ENCODE measurements at regions not wholly inside any gene's neighbourhood (a gene's known extent, or its start where the extent isn't known, plus 50 kb on each side); places are given as distances from the start of the nearest gene placed in this dataset.

- TF ChIP-seq, protein P1, sequence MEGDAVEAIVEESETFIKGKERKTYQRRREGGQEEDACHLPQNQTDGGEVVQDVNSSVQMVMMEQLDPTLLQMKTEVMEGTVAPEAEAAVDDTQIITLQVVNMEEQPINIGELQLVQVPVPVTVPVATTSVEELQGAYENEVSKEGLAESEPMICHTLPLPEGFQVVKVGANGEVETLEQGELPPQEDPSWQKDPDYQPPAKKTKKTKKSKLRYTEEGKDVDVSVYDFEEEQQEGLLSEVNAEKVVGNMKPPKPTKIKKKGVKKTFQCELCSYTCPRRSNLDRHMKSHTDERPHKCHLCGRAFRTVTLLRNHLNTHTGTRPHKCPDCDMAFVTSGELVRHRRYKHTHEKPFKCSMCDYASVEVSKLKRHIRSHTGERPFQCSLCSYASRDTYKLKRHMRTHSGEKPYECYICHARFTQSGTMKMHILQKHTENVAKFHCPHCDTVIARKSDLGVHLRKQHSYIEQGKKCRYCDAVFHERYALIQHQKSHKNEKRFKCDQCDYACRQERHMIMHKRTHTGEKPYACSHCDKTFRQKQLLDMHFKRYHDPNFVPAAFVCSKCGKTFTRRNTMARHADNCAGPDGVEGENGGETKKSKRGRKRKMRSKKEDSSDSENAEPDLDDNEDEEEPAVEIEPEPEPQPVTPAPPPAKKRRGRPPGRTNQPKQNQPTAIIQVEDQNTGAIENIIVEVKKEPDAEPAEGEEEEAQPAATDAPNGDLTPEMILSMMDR (IDR thresholded peaks at IDR 0.05 in 4 of 5, conservative IDR thresholded peaks at IDR 0.05 in 1 of 5): no peak
- TF ChIP-seq POLR2A (IDR thresholded peaks at IDR 0.05): no peak
Measured at GRCh38 chr1:30036229-30036547, 687.2 kb downstream of the MATN1 start.

Measured in gastrocnemius medialis (tissue), 4 donors.